ENCODE measurements at regions not wholly inside any gene's neighbourhood (a gene's known extent, or its start where the extent isn't known, plus 50 kb on each side); places are given as distances from the start of the nearest gene placed in this dataset.

DNA sequence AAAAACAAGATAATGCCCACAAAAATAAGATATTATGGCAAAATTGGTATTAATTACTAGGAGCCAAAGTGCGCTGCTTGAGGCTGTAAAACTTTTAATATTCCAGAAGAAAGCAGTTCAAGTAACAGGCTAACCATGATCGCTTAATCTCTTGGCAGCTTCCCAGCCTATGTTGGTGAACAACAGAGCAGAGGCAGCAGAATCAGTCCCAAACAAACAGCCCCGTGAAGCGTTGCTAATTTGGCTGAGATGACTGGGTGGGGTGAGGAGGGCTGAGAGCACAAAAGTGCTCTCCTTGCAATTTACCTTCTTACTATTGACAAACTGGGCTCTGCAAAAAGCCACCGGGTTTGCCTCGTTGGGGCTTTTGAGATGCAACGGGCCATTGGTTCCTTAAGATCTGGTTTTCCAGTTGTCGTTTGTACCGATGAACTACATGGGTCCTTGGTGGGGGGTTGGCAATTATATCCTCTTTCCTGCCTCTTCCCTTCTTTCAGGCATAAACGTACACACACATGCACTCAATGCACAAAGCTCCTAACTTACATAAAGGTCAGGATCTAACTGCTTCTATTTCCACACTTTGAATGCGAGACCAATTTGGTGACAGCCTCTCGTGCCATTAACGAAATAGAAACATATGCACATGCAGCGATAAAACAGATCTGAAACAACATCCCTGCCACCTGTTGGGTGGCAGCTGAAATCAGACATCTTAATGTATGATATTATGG lies 407.6 kb upstream of the CADM1 start:
- no peak for DNase-seq

DNA sequence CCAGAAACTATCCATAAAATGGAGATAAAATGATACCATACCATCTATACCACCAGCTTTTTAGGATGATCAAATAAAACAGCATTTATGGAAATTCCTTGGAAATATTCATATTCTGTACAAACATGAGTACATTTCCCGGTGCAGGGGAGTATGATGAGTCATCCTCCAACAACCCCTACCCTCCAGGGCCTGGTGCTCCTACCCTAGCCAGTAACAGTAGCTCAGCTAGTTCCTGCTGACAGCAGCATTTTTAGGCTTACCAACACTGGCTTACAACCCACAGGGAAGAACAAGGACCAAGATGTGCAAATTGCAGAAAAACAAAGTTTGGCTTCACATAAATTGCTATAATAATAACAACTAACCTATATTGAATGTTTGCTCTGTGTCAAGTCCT lies 406.2 kb upstream of the CADM1 start:
- DNase-seq, result no peak

DNA sequence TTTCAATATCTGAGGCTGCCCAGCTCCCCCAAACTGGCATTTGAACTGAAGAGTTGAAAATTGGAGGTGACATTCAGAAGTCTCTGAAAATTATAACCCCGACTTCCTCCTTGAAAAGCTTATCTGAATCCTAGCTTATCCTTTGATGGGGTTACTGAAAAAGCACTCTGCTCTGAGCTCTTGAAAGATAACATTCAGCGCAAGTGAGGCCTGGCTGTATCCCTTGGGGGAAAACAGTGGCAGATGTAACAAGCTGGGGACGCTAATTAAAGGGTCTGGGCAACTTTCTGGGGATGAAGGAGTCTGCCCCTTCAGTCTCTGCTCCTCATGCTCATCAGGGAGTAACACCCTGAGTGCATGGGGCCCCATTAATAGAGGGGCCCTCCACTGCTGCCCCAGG lies 402.0 kb upstream of the CADM1 start:
- no peak for DNase-seq

DNA sequence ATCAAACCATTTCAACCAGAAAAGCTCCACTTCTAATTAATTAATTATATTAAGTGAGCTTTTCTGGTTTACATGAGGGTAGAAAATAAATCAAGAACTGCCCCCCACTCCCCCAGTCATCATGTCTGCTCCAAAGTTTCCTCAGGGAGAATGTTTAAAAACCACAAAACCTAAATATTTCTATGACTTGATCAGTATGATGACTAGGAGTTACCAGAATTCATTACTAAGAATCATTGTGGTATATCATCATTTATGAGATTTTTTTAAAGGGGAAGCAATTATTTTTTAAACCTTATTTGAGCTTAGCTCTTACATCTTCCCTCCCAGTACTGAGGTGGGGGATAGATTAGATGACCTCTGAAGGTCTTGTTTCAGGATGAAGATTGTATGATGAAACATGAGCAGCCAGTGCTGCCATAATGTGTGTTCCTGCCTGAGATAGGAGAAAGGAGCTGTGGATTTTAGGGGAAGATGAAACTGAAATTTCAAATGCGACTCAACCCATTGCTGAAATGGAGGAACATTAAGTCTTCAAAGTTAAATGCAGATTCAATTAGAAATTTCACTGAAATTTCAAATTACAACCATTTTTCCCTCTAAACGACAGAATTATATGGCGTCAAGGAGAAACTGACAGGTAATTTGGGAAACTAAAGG lies 401.3 kb upstream of the CADM1 start:
- no peak for DNase-seq

- no peak for DNase-seq
Measured at GRCh38 chr11:115903179-115903578, 399.0 kb upstream of the CADM1 start.

- no peak for DNase-seq
Measured at GRCh38 chr11:115901069-115901468, 396.9 kb upstream of the CADM1 start.

- DNase-seq, result no peak
Measured at GRCh38 chr11:115900111-115900510, 395.9 kb upstream of the CADM1 start.

- DNase-seq, result no peak
Measured at GRCh38 chr11:115897707-115898106, 393.5 kb upstream of the CADM1 start.

GRCh38 chr11:115896084-115896483 lies 391.9 kb upstream of the CADM1 start:
- DNase-seq, result no peak

- DNase-seq, result no peak
Measured at GRCh38 chr11:115895594-115895993, 391.4 kb upstream of the CADM1 start.

- no peak for DNase-seq
Measured at GRCh38 chr11:115894176-115894575, 390.0 kb upstream of the CADM1 start.

- no peak for DNase-seq
Measured at GRCh38 chr11:115893461-115894099, 389.4 kb upstream of the CADM1 start.

- no peak for DNase-seq
Measured at GRCh38 chr11:115892016-115892415, 387.8 kb upstream of the CADM1 start.

GRCh38 chr11:115891581-115891980 lies 387.4 kb upstream of the CADM1 start:
- no peak for DNase-seq

GRCh38 chr11:115890500-115890899 lies 386.3 kb upstream of the CADM1 start:
- no peak for DNase-seq

- no peak for DNase-seq
Measured at GRCh38 chr11:115889712-115890111, 385.5 kb upstream of the CADM1 start.

DNA sequence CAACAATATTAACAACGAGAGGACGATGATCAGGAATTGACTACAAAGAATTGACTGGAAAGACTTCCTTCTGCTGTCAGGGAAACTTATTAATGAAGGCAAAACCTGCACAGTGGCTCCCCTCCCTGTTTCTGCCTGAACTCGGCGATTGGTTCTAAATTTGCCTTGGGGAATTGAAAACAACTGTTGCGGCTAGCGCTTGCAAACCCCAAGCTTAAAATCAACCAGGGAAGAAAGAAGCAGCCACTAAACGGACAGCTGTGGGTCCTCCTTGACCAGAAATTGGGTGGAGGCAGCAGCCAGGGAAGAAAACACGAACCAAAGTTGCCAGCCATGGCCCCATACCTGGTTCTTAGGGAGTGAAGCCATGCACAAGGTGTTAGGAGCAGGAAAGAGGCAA lies 383.5 kb upstream of the CADM1 start:
- DNase-seq, result no peak

DNA sequence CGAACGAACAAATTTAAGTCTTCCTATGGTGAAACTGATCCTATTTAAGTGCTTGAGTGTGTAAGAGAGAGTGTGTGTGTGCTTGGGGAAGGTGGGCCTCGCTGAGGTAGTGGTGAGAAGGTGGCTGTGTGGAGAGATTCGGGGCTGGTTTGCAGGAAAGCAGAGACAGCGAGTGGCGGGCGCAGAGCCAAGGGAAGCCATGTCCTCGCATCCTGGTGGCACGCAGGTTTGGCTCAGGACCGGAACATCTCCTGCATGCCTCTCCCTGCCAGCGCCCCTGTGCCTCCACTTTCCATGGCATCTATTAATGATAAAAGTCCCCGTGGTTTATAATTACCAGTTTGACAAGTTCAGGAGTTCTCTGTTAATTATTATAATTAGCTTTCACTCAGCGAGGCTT lies 383.1 kb upstream of the CADM1 start:
- no peak for DNase-seq

- no peak for DNase-seq
Measured at GRCh38 chr11:115886422-115886733, 382.2 kb upstream of the CADM1 start.

- no peak for DNase-seq
Measured at GRCh38 chr11:115885535-115886421, 381.6 kb upstream of the CADM1 start.

DNA sequence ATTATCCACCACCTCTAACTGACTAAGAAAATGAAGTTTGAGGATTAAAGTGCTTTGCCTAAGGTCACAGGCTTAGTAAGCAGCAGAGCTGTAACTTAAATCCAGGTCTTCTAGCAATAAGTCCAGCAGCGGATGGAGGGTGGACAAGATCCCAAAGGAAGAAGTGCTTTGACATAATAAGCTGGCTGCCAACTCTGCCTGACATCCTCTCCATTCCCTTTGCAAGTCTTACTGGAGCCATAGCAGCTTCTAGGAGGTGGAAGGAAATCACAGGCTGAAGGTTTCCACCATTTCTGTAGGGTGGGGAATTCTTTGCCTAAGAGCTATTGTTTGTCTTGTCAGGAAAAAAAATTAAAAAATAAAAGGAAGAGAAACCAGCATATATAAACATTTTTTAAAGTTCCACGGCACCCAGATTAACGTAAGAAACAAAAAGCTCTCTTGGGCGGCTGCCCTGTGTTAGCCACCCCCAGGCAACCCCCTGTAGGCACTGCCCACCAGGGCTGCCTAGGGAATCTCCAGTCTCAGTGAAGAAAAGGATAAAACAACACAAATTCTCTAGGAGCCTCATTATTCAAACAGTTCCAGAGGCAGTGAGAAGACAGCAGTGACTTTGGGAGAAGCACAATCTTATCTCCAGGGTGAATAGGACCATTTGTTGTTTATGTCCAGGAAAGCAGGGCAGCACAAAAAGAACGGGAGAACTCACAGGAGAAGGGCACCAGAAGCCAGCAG lies 380.8 kb upstream of the CADM1 start:
- DNase-seq, result no peak

DNA sequence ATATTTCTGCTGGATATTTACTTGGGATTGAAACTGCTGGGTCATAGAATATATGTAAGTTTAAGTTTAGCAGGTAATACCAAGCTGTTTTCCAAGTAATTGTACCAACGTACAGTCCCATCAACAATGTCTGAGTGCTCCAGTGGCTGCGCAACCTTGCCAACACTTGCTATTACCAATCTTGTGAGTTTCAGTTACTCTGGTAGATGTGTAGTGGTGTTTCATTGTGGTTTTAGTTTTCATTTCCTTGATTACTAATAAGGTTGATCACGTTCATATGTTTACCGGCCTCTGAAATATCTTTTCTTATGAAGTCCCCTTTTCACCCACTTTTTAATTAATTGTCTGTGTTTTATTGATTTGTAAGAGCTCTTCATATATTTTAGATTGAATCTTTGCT lies 370.6 kb upstream of the CADM1 start:
- no peak for DNase-seq

- peak; percentile 13 for DNase-seq
Measured at GRCh38 chr11:115873813-115874212, 369.6 kb upstream of the CADM1 start.

Data from hematopoietic multipotent progenitor cell treated with erythropoietin and hydrocortisone succinate and interleukin-3 and kit ligand, for 6 days (in vitro differentiated cells).